HepG2 (cell line): ENCODE measurements at regions not wholly inside any gene's neighbourhood (a gene's known extent, or its start where the extent isn't known, plus 50 kb on each side); places are given as distances from the start of the nearest gene placed in this dataset.

Experiments
- CC2D1A ChIP-seq: sonication (generic); formaldehyde crosslinking; IDR thresholded peaks from 2 replicates; pipeline ENCODE4 v1.8.1; 2023; ENCODE audit warnings: mild to moderate bottlenecking, missing genetic modification reagents
- CEBPZ ChIP-seq: IDR thresholded peaks from 2 replicates; pipeline ENCODE4 v1.6.1; 2012; ENCODE audit warnings: low read length, improper control_type of control experiment
- EEA1 ChIP-seq: sonication (generic); formaldehyde crosslinking; IDR thresholded peaks from 2 replicates; pipeline ENCODE4 v1.5.1; 2020; ENCODE audit warnings: mild to moderate bottlenecking, missing genetic modification reagents, borderline replicate concordance
- FOXP4 ChIP-seq: sonication (generic); formaldehyde crosslinking; IDR thresholded peaks from 2 replicates; pipeline ENCODE4 v1.4.0; 2020; ENCODE audit warnings: missing genetic modification reagents
- MYNN ChIP-seq: sonication (generic); formaldehyde crosslinking; IDR thresholded peaks from 2 replicates; pipeline ENCODE4 v1.4.0; 2020; ENCODE audit warnings: mild to moderate bottlenecking, low read depth, missing genetic modification reagents
- NR2F1 ChIP-seq, 2 experiments: fragments of 450-650 bp in 1 of 2; formaldehyde crosslinking in 1 of 2; IDR thresholded peaks; 2 replicates each; pipeline versions ENCODE4 v1.5.0 to v1.6.1; 2016 to 2020; ENCODE audit warnings: mild to moderate bottlenecking in 1 of 2, missing compliant biosample characterization in 1 of 2, missing genetic modification reagents in 1 of 2, moderate library complexity in 1 of 2
- REPIN1 ChIP-seq: sonication (generic); formaldehyde crosslinking; IDR thresholded peaks from 2 replicates; pipeline ENCODE4 v1.8.0; 2022; ENCODE audit warnings: missing genetic modification reagents, low read depth, mild to moderate bottlenecking, borderline replicate concordance
- SIX1 ChIP-seq: sonication (generic); formaldehyde crosslinking; IDR thresholded peaks from 2 replicates; pipeline ENCODE4 v1.4.0; 2020; ENCODE audit warnings: missing genetic modification reagents, borderline replicate concordance
- TEAD3 ChIP-seq: optimal IDR thresholded peaks from 2 replicates; pipeline ENCODE3; 2016; ENCODE audit warnings: borderline replicate concordance
- USF2 ChIP-seq, 2 experiments: sonication (generic) in 1 of 2; formaldehyde crosslinking in 1 of 2; IDR thresholded peaks; 2 replicates each; pipeline versions ENCODE4 v1.5.1 to v1.6.1; 2011 to 2020; ENCODE audit warnings: borderline replicate concordance in 1 of 2, low read depth in 1 of 2, low read length in 1 of 2, mild to moderate bottlenecking in 1 of 2, missing genetic modification reagents in 1 of 2, moderate library complexity in 1 of 2
- ZNF230 ChIP-seq: sonication (generic); formaldehyde crosslinking; IDR thresholded peaks from 2 replicates; pipeline ENCODE4 v1.4.0; 2020; ENCODE audit warnings: mild to moderate bottlenecking, missing genetic modification reagents
- ZNF431 ChIP-seq: sonication (generic); formaldehyde crosslinking; IDR thresholded peaks from 2 replicates; pipeline ENCODE4 v1.9.0; 2022; ENCODE audit warnings: missing genetic modification reagents, low read depth, mild to moderate bottlenecking, borderline replicate concordance
- ZNF451 ChIP-seq: sonication (generic); formaldehyde crosslinking; IDR thresholded peaks from 2 replicates; pipeline ENCODE4 v1.5.0; 2020; ENCODE audit warnings: mild to moderate bottlenecking, missing genetic modification reagents
- ZNF589 ChIP-seq: sonication (generic); formaldehyde crosslinking; conservative IDR thresholded peaks from 2 replicates; pipeline ENCODE4 v1.8.0; 2022; ENCODE audit warnings: mild to moderate bottlenecking, moderate library complexity, missing genetic modification reagents
- ZNF607 ChIP-seq: sonication (generic); formaldehyde crosslinking; IDR thresholded peaks from 2 replicates; pipeline ENCODE4 v1.5.1; 2020; ENCODE audit warnings: missing genetic modification reagents, mild to moderate bottlenecking, borderline replicate concordance
- ZNF614 ChIP-seq: IDR thresholded peaks from 2 replicates; pipeline ENCODE4 v1.6.1; 2018; ENCODE audit warnings: missing biosample characterization, missing genetic modification reagents, inconsistent platforms, borderline replicate concordance
- ZNF709 ChIP-seq: sonication (generic); formaldehyde crosslinking; IDR thresholded peaks from 2 replicates; pipeline ENCODE4 v1.5.0; 2020; ENCODE audit warnings: mild to moderate bottlenecking, missing genetic modification reagents
- TF ChIP-seq, protein P1 (sequence below): sonication (generic); formaldehyde crosslinking; IDR thresholded peaks from 2 replicates; pipeline ENCODE4 v1.5.1; 2020; ENCODE audit warnings: mild to moderate bottlenecking, missing genetic modification reagents, borderline replicate concordance

DNA sequence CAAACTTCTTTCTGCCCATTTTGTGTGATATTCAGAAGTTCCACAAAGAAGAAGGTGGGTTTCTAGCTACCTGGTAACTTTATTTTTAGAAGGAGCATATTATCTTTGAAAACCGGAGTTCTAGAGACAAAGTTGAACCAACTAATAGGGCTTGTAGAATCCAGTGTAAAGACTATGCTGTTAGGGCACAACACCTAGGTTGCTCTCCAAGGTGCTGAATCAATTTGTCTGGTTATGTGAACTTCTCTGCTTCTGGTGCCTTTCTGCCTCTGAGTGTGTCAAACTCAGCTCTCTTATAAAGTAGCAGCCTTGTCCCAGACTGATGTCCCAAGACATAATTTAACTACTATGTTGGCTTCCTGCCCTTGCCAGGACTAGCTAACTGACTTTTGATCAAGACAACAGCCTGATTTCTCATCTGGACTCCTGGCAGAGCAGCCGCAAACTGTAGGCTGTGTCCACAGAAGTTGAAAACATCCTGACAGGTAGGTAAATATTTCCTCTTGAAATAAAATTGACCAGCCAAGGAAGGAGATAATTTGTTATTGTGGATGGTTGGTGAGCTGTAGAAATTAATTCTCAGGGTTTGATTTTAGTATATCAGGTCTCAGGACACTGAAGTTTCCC, 119.4 kb downstream of the CYRIA start (continued):
- no peak for TF ChIP-seq NR2F1 (CRISPR knock-in tag; IDR thresholded peaks at IDR 0.05)
- no peak for TF ChIP-seq TEAD3
- no peak for TF ChIP-seq EEA1
- TF ChIP-seq ZNF589: no peak
- TF ChIP-seq USF2 (IDR thresholded peaks at IDR 0.05; ENCODE audit: low read depth, low read length): no peak
- no peak for TF ChIP-seq USF2 (CRISPR knock-in tag; IDR thresholded peaks at IDR 0.05; ENCODE audit: borderline replicate concordance)
- peak; percentile 46; the same call in 1 of the 2 replicates for TF ChIP-seq ZNF607 (CRISPR knock-in tag)
- TF ChIP-seq CEBPZ: no peak
- TF ChIP-seq ZNF451 (CRISPR knock-in tag): no peak
- no peak for TF ChIP-seq MYNN (CRISPR knock-in tag)
- 0 out of 2 replicates have a peak, but pooled peaks have one; percentile 53 for TF ChIP-seq ZNF709 (CRISPR knock-in tag)
- TF ChIP-seq, protein P1, sequence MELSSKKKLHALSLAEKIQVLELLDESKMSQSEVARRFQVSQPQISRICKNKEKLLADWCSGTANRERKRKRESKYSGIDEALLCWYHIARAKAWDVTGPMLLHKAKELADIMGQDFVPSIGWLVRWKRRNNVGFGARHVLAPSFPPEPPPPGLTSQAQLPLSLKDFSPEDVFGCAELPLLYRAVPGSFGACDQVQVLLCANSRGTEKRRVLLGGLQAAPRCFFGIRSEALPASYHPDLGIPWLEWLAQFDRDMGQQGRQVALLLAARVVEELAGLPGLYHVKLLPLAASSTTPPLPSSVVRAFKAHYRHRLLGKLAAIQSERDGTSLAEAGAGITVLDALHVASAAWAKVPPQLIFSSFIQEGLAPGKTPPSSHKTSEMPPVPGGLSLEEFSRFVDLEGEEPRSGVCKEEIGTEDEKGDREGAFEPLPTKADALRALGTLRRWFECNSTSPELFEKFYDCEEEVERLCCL: no peak
- TF ChIP-seq CC2D1A: no peak
- TF ChIP-seq SIX1 (CRISPR knock-in tag): peak; percentile 47; the same call in 1 of the 2 replicates
- no peak for TF ChIP-seq ZNF230 (CRISPR knock-in tag)
- 0 out of 2 replicates have a peak, but pooled peaks have one; percentile 53 for TF ChIP-seq REPIN1 (CRISPR knock-in tag)
- TF ChIP-seq FOXP4 (CRISPR knock-in tag): no peak
- 0 out of 2 replicates have a peak, but pooled peaks have one; percentile 48 for TF ChIP-seq ZNF431 (CRISPR knock-in tag)
- TF ChIP-seq ZNF614 (CRISPR knock-in tag): 0 out of 2 replicates have a peak, but pooled peaks have one; percentile 33
